IMR-90 (cell line): ENCODE measurements at regions not wholly inside any gene's neighbourhood (a gene's known extent, or its start where the extent isn't known, plus 50 kb on each side); places are given as distances from the start of the nearest gene placed in this dataset.

ENCODE experiments used
- BHLHE40 ChIP-seq: fragments of 150-350 bp; IDR thresholded peaks from 2 replicates; pipeline ENCODE4 v1.6.1; 2016; ENCODE audit warnings: mild to moderate bottlenecking, low read depth, low read length
- MAZ ChIP-seq: IDR thresholded peaks from 2 replicates; pipeline ENCODE4 v1.6.1; 2012; ENCODE audit warnings: low read depth, mild to moderate bottlenecking, low read length, improper control_type of control experiment, moderate library complexity, borderline replicate concordance
- MXI1 ChIP-seq: IDR thresholded peaks from 2 replicates; pipeline ENCODE4 v1.6.1; 2012; ENCODE audit warnings: low read depth, mild to moderate bottlenecking, low read length, moderate library complexity, borderline replicate concordance
- POLR2A ChIP-seq: IDR thresholded peaks from 2 replicates; pipeline ENCODE4 v1.6.1; 2012; ENCODE audit warnings: mild to moderate bottlenecking, low read depth, low read length
- TF ChIP-seq, protein P1 (sequence below): conservative IDR thresholded peaks from 2 replicates; pipeline ENCODE4 v1.5.1; 2012; ENCODE audit warnings: mild to moderate bottlenecking, low read depth, low read length, improper control_type of control experiment
- TF ChIP-seq, protein P2 (sequence below): fragments of 150-350 bp; IDR thresholded peaks from 2 replicates; pipeline ENCODE4 v1.6.1; 2016; ENCODE audit warnings: low read depth, mild to moderate bottlenecking, low read length, moderate library complexity, borderline replicate concordance

DNA sequence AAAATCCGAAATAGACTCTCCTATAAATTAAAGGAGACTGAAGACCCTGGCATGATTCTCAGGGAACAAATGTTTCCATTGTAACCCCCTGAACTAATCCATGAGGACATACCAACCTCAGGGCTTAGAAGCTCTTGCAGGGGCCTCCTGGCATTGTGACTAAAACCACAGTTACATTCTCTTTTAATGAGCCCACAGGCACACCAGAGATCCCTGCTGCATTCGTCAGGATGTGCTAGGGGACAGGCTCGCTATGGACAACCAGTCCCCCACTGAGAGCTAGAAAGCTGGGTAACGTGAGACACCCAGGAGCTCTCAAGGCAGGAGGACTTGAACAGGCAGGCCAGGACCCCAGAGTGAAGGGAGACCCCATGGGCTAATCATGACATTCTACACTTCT, 140.6 kb upstream of the TNRC6C start:
- TF ChIP-seq, protein P1, sequence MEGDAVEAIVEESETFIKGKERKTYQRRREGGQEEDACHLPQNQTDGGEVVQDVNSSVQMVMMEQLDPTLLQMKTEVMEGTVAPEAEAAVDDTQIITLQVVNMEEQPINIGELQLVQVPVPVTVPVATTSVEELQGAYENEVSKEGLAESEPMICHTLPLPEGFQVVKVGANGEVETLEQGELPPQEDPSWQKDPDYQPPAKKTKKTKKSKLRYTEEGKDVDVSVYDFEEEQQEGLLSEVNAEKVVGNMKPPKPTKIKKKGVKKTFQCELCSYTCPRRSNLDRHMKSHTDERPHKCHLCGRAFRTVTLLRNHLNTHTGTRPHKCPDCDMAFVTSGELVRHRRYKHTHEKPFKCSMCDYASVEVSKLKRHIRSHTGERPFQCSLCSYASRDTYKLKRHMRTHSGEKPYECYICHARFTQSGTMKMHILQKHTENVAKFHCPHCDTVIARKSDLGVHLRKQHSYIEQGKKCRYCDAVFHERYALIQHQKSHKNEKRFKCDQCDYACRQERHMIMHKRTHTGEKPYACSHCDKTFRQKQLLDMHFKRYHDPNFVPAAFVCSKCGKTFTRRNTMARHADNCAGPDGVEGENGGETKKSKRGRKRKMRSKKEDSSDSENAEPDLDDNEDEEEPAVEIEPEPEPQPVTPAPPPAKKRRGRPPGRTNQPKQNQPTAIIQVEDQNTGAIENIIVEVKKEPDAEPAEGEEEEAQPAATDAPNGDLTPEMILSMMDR: no peak
- TF ChIP-seq POLR2A: no peak
- no peak for TF ChIP-seq MXI1
- TF ChIP-seq, protein P2, sequence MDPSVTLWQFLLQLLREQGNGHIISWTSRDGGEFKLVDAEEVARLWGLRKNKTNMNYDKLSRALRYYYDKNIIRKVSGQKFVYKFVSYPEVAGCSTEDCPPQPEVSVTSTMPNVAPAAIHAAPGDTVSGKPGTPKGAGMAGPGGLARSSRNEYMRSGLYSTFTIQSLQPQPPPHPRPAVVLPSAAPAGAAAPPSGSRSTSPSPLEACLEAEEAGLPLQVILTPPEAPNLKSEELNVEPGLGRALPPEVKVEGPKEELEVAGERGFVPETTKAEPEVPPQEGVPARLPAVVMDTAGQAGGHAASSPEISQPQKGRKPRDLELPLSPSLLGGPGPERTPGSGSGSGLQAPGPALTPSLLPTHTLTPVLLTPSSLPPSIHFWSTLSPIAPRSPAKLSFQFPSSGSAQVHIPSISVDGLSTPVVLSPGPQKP: no peak
- TF ChIP-seq BHLHE40: no peak
- no peak for TF ChIP-seq MAZ
